Esophagus muscularis mucosa (tissue), 4 donors: ENCODE measurements at regions not wholly inside any gene's neighbourhood (a gene's known extent, or its start where the extent isn't known, plus 50 kb on each side); places are given as distances from the start of the nearest gene placed in this dataset.

ENCODE experiments used
- DNase-seq: peaks from one replicate; pipeline ENCODE4 v3.0.0-alpha.2; 2017; ENCODE audit errors: extremely low spot score
- H3K27ac ChIP-seq, 4 donors: fragments of 200-600 bp; sonication (generic); replicated peaks in 1 of 4; 1 replicate in 3 of 4; 2 replicates in 1 of 4; pipeline ENCODE4 v1.5.1; 2016 to 2019; ENCODE audit warnings: mild to moderate bottlenecking in 1 of 4
- H3K27me3 ChIP-seq, 4 donors: fragments of 200-600 bp; sonication (generic); one replicate each; pipeline versions ENCODE4 v1.5.1 to v1.6.0; 2016 to 2019
- H3K36me3 ChIP-seq, 4 donors: fragments of 200-600 bp; sonication (generic); one replicate each; pipeline ENCODE4 v1.5.1; 2016 to 2019
- H3K4me1 ChIP-seq, 4 donors: fragments of 200-600 bp; sonication (generic); one replicate each; pipeline ENCODE4 v1.5.1; 2016 to 2019
- H3K4me3 ChIP-seq, 4 donors: fragments of 200-600 bp; sonication (generic); 1 replicate in 2 of 4; 2 replicates in 2 of 4; pipeline ENCODE4 v1.5.1; 2016 to 2019; ENCODE audit warnings: mild to moderate bottlenecking in 4 of 4, moderate library complexity in 1 of 4
- H3K9me3 ChIP-seq, 4 donors: fragments of 200-600 bp; sonication (generic); 1 replicate in 3 of 4; 2 replicates in 1 of 4; pipeline ENCODE4 v1.5.1; 2016 to 2019
- EP300 ChIP-seq: sonication (generic); formaldehyde crosslinking; IDR thresholded peaks from one replicate; pipeline ENCODE4 v1.6.1; 2017; ENCODE audit warnings: antibody characterized with exemption
- POLR2A ChIP-seq: fragments of 450-650 bp; IDR thresholded peaks from one replicate; pipeline ENCODE4 v1.6.1; 2017; ENCODE audit warnings: antibody characterized with exemption, moderate library complexity, mild to moderate bottlenecking, low read depth
- POLR2AphosphoS5 ChIP-seq, 2 donors: sonication (generic); formaldehyde crosslinking; IDR thresholded peaks; one replicate each; pipeline ENCODE4 v1.6.1; 2017; ENCODE audit warnings: antibody characterized with exemption in 2 of 2
- WGBS: methylation state at CpG from one replicate; pipeline ENCODE4 v1.1.5; 2018; 5-methylcytosine and 5-hydroxymethylcytosine counted together
- intact Hi-C: fragments of 100-400 bp; cut with DNase I; formaldehyde crosslinking; loops from one replicate; pipeline ENCODE4 v1.15.1; 2023
- TF ChIP-seq, protein P1 (sequence below), 3 experiments: fragments of 200-600 bp in 2 of 3; fragments of 450-650 bp in 1 of 3; sonication (generic) in 2 of 3; IDR thresholded peaks; one replicate each; pipeline ENCODE4 v1.5.1; 2017 to 2019; ENCODE audit warnings: antibody characterized with exemption in 3 of 3, mild to moderate bottlenecking in 2 of 3, moderate library complexity in 1 of 3

DNA sequence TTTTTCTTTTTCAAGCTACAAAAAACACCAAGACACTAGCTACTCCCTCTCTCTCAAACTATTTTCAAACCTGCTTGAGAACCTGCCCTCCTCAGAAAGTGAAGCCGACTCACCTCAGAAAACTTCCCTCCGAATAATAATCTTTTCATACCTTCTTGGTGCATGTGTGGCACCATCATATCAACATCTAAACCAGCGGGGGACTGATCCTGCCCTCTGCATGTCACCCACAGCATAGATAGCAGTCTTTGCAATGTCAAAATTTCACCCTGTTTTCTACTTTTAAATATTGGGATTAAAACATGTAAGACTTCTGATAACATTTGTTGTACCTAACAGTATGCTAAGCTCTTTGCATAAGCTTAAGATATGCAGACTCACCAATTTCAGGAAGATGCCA is 1260.3 kb downstream of the PLA2G4A start:
- Histone ChIP-seq H3K9me3 (no peaks in the 10 kb centered on the region), H3K36me3 (no peaks in the 10 kb centered on the region), H3K27ac (no peak overlapping the region), H3K4me3 (no peak overlapping the region), H3K4me1 (no peaks in the 10 kb centered on the region), H3K27me3 (no peaks in the 10 kb centered on the region)
- no peak for DNase-seq
- TF ChIP-seq POLR2A (no peak), POLR2AphosphoS5 (IDR thresholded peaks at IDR 0.05) (no peak), EP300 (no peak)
- TF ChIP-seq, protein P1, sequence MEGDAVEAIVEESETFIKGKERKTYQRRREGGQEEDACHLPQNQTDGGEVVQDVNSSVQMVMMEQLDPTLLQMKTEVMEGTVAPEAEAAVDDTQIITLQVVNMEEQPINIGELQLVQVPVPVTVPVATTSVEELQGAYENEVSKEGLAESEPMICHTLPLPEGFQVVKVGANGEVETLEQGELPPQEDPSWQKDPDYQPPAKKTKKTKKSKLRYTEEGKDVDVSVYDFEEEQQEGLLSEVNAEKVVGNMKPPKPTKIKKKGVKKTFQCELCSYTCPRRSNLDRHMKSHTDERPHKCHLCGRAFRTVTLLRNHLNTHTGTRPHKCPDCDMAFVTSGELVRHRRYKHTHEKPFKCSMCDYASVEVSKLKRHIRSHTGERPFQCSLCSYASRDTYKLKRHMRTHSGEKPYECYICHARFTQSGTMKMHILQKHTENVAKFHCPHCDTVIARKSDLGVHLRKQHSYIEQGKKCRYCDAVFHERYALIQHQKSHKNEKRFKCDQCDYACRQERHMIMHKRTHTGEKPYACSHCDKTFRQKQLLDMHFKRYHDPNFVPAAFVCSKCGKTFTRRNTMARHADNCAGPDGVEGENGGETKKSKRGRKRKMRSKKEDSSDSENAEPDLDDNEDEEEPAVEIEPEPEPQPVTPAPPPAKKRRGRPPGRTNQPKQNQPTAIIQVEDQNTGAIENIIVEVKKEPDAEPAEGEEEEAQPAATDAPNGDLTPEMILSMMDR (IDR thresholded peaks at IDR 0.05): no peak
- WGBS: 44% methylated on average over 3 of the region's 3 CpGs
- intact Hi-C loops: no loop called here

DNA sequence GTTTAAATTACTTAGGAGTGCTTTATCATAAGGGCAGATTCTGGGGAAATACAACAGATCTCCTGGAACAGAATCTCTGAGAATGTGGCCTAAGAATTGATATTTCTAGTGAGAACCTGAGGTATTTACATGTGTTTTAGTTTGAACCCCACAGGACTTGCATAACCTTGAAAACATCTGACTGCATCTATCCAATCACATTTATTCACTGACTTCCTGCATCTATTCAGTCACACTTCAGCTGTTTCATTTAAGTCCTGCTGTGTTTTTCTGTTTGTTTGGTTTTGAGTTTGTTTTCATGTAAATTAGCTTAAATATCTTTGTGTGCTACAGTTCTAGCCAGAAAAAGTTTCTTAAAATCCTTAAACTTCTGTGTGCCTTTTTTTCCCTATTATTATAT is 1260.7 kb downstream of the PLA2G4A start:
- Histone ChIP-seq H3K27me3 (no peaks in the 10 kb centered on the region), H3K36me3 (no peaks in the 10 kb centered on the region), H3K4me1 (no peaks in the 10 kb centered on the region), H3K27ac (no peak overlapping the region), H3K4me3 (no peak overlapping the region), H3K9me3 (no peaks in the 10 kb centered on the region)
- intact Hi-C loops: no loop called here
- TF ChIP-seq, protein P1 (IDR thresholded peaks at IDR 0.05): no peak
- no peak for TF ChIP-seq POLR2AphosphoS5 (IDR thresholded peaks at IDR 0.05)
- no peak for TF ChIP-seq POLR2A
- TF ChIP-seq EP300: no peak
- DNase-seq: no peak

DNA sequence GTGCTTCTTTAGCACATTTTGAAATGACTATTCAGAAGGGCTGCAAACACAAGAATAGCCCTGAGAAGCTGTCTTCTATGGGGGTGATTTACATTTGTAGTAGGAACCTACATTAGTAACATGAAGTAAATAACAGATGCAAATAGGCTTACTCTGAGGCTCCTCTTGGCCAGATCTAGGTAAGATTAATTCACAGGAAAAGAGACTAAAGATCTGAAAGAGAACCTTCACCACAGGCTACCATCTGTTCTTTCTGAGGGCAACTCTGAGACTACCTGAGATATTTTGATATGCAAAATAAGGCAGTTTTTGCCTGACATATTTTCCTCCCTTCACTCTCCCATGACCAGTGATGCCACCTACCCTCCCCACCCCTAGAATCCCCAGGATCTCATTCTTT is 1267.8 kb downstream of the PLA2G4A start:
- no peak overlapping the region for H3K27ac ChIP-seq
- H3K36me3 ChIP-seq: no peaks in the 10 kb centered on the region
- intact Hi-C loops: no loop called here
- DNase-seq: no peak
- H3K9me3 ChIP-seq: no peaks in the 10 kb centered on the region
- H3K4me1 ChIP-seq: no peaks in the 10 kb centered on the region
- TF ChIP-seq POLR2A: no peak
- TF ChIP-seq, protein P1 (IDR thresholded peaks at IDR 0.05): no peak
- TF ChIP-seq EP300: no peak
- no peak for TF ChIP-seq POLR2AphosphoS5 (IDR thresholded peaks at IDR 0.05)
- H3K4me3 ChIP-seq: no peak overlapping the region
- no peaks in the 10 kb centered on the region for H3K27me3 ChIP-seq

DNA sequence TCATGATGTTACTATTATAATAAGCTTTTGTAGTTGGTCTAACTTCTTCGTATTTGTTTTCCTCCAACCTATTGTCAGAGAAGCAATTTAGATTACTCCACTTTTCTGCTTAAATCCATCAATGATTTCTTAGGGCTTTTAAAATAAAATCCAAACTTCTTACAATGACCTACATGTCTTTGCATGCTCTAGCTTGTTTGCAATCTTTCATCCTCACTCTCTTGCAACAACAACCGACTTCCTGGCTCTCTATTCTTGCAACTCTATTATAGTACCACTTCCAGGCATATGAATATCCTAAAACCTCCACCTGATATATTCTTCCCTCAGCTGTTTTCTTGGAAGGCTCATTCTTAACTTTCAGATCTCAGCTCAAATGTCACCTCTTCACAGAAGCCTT is 1288.7 kb downstream of the PLA2G4A start:
- Histone ChIP-seq H3K27ac (no peak overlapping the region), H3K4me1 (no peaks in the 10 kb centered on the region), H3K27me3 (no peaks in the 10 kb centered on the region), H3K9me3 (no peaks in the 10 kb centered on the region), H3K4me3 (no peak overlapping the region), H3K36me3 (no peaks in the 10 kb centered on the region)
- no peak for DNase-seq
- intact Hi-C loops: no loop called here
- 61% methylated on average over 2 of the region's 2 CpGs for WGBS
- TF ChIP-seq POLR2AphosphoS5 (IDR thresholded peaks at IDR 0.05): no peak
- TF ChIP-seq, protein P1 (IDR thresholded peaks at IDR 0.05): no peak
- no peak for TF ChIP-seq POLR2A
- no peak for TF ChIP-seq EP300

DNA sequence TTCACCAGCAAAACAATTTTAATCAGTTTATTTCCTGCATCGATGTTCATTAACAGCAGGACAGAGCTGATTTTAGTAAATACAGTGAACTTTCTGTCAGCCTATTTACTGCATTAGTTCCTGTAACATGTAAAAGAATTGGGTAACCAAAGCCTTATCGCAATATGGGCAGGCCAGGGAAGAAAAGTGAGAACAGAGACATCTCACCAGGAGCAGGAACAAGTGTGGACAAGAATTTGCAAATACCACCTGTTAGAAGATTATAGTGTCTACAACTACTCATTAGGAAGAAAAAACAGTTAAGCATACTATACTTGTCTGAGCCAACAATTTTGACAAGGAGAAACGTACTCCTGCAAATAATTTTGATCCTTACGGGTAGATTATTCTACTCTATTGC is 1293.9 kb downstream of the PLA2G4A start:
- TF ChIP-seq, protein P1 (IDR thresholded peaks at IDR 0.05): no peak
- TF ChIP-seq POLR2AphosphoS5 (IDR thresholded peaks at IDR 0.05) (no peak), POLR2A (no peak), EP300 (no peak)

More for the DNA sequence above, 1293.9 kb downstream of the PLA2G4A start:
- H3K27ac ChIP-seq: no peak overlapping the region
- intact Hi-C loops: no loop called here
- no peak for DNase-seq
- no peaks in the 10 kb centered on the region for H3K9me3 ChIP-seq
- no peaks in the 10 kb centered on the region for H3K4me1 ChIP-seq
- no peak overlapping the region for H3K4me3 ChIP-seq
- WGBS: 79% methylated on average over 4 of the region's 4 CpGs
- H3K36me3 ChIP-seq: no peaks in the 10 kb centered on the region
- no peaks in the 10 kb centered on the region for H3K27me3 ChIP-seq
